Dedifferentiated amniotic fluid mesenchymal stem cell (primary cell): ENCODE measurements at regions not wholly inside any gene's neighbourhood (a gene's known extent, or its start where the extent isn't known, plus 50 kb on each side); places are given as distances from the start of the nearest gene placed in this dataset.

Experiments
- DNase-seq: peaks from one replicate; pipeline ENCODE4 v3.0.0-alpha.2; 2016; ENCODE audit errors: extremely low spot score

DNA sequence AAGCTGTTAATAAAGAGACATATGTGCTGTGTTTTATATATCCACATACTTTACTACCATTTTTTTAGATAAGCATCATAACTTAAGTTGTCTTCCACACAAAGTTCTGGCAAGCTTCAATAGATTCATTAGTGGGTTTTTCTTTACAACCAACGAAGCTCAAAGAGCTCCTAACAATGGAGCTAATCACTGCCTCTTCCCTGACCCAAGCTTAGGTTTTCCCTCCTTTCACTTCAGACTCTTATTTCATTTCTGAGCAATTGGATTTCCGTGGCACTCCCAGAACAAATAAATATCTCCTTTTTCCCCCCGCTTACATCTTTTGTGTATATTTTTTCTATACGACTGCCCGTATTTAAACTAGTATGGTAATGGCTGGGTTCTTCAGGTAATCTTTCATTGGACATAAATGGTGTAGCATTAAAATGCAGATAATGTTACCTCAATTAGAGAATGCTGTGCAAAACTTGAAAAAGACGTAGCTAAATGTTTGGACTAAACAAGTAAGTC is 275.5 kb upstream of the TMEM161B start:
- no peak for DNase-seq

DNA sequence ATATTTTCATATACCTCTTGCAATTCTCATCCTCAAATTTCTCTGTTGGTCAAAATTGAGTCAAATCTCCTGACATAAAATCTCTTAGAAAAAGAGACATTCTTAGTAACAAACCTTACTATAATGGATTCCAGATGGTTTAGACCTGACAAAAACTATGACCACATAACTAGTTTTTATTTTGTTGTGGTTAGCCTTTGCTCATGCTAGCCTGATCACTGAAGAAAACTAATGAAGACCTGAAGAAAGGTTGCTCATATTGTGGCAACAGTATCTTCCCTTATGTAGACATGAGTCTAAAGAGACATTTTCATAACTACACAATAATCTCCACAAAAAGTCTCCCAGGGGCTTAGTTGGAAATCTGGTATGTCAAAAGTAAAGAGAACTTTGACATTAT is 274.1 kb upstream of the TMEM161B start:
- no peak for DNase-seq

DNA sequence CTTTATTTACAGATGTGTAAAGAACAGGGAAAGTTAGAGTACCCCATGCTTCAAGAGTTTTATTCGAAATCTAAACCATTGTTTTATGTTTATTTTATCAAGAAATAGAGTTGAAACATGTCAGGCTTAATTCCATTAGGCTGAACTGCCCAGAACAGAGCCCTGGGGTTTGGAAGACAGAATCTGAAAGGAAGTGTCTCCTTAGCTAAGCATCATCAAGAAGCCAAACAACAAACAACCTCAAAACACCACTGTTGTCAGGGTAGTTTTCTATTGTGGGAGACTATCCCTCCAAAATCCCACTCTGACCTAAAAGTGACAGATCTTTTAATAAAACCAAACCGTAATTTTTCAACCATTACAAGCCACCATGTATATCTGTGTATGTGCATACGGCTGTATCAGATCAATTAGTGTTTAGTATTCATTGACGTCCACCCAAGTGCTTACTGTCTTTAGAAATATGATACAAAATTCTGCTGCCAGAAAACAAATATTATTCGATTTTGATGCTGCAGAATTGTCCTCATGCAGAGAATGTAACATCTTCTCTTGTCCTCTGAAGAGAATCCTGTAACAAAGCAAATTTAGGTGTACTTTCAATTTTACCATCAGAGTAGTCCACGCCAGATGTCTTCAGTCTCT is 271.9 kb upstream of the TMEM161B start:
- no peak for DNase-seq

DNA sequence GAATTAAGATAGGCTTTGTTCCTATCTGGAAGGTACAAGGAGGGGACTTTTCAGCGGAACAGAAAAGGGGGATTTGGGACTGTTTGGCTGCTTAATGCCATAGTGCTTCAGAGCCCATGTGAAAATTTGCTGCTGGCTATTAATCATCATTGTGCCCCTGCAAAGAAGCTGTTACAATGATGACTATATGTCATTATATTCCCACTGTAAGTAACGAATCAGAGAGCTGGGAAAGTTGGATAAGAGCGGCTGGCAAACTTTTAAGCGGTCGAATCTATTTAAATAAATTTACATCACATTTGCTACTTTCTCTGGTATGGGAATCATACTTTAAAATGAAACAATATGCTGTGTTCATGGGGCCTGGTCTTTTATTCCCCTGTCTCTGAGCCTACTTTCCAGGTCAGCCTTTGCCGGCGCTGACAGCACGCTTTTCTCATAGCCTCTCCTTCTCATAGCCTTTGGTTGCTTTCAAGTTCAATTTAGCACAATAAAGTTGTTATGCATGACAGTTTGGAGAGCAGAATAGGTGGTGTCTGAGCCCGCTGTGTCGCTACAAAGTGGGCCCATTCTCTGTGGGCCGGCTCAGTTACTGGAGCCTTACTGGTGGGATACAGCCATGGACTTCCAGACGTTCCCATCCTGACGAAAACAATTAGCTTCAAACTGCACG is 271.2 kb upstream of the TMEM161B start:
- no peak for DNase-seq

DNA sequence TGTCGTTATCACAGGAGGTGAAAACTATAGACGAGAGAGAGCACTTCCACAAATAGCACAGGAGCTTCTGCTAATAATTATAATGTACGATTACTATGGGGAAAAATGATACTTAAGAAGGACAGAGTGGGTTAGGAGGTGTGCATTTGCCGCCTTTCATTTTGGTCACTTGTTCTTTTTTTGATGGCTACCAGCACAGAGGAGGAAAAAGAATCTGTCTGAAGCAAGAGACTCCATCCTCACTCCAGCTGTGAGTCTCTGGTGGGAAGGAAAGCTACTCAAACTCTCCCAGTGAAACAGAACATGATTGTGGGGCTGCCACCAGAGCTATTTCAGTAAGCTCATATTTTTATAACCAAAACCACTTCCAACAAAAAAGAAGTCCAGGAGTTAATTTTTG is 270.4 kb upstream of the TMEM161B start:
- DNase-seq, result no peak

DNA sequence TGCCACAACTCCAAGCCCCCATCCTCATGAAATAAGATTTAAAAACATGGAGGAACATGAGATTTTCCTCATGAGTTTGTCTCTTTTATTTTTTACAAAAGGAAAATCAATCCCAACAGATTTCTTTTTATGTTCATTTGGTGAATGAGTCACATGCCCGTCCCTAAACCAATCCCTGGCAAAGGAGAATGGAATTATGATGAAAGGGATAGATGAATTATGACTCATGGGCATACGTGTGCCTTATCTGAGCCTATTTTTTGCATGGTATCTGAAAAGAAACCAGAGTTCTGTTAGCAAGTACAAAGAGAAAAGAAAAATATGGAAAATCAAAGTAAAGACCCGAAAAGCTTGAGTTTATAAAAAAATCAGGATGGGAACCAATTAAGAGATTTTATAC is 267.5 kb upstream of the TMEM161B start:
- DNase-seq, result no peak

DNA sequence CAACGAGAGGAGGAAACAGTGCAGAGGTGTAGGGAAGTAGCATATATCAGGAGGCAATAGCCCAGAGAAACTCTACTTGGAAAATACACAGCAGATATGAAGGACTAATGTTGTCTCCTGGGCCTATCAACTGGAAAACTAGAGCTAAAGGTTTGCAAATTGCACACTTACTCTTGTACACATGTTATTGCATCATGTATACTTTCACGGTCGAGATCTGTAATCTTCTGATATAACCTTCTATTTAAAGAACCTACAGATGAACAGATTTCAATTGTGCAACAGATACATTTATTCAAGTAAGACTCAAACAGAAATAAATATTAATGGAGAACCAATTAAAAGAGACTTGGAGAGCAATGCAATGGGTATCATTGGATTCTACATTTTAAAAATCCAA is 256.3 kb upstream of the TMEM161B start:
- no peak for DNase-seq

DNA sequence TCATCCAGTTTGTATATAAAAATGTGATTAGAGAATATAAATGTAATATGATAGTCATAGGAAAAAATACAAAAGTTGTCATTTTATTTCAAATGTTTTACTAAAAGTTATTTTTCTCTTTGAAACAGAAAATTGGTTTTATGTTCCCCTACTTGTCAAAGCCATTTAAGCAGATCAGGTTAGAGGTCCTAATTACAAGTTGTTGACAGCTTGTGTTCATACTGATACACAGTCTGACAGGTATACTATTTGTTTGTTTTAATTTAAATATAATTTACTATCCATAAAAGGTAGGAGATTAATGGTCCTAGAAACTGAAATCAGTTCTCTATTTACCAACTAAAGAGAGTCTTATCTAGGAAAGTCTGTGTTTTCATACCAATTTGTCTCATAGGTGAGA is 250.4 kb upstream of the TMEM161B start:
- no peak for DNase-seq

DNA sequence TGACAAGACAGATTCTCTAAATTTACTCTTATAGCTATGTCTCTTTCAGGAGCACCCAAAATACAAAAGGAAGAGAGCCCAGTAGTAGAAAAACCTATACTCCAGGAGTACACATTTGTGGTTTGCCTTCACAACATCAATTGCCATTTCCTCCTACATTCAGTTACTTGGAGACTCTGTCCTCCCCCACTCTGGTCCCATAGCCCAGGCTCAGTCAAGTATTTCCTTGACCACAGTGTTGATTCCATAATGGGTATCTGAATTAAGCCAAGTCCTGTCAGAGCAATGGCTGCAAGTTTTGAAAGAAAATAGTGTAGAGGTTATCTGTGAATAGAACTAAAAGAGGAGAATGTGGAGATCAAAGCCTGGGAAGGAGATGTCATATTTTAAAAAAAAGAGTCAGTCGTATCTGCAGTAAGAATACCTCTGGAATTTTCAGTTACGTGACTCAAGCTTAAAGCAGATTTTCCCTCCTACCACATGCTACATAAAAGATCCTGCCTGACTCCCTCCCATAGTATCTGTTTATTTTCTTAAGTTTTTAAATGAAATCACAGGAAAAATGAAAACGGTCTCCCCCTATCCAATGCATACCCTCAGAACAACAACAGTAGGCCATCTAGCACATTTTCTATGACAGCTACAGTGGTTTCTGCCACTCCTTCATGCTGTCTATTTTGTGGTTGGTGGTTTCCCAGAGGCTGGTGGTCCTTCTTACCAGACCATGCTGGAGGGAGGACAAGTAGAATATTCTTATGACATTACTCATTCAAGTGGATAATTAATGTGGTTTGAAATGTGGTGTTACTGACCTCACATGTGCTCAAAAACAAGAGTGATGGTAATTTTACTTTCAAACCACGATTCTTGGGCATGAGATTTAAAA is 249.7 kb upstream of the TMEM161B start:
- no peak for DNase-seq

DNA sequence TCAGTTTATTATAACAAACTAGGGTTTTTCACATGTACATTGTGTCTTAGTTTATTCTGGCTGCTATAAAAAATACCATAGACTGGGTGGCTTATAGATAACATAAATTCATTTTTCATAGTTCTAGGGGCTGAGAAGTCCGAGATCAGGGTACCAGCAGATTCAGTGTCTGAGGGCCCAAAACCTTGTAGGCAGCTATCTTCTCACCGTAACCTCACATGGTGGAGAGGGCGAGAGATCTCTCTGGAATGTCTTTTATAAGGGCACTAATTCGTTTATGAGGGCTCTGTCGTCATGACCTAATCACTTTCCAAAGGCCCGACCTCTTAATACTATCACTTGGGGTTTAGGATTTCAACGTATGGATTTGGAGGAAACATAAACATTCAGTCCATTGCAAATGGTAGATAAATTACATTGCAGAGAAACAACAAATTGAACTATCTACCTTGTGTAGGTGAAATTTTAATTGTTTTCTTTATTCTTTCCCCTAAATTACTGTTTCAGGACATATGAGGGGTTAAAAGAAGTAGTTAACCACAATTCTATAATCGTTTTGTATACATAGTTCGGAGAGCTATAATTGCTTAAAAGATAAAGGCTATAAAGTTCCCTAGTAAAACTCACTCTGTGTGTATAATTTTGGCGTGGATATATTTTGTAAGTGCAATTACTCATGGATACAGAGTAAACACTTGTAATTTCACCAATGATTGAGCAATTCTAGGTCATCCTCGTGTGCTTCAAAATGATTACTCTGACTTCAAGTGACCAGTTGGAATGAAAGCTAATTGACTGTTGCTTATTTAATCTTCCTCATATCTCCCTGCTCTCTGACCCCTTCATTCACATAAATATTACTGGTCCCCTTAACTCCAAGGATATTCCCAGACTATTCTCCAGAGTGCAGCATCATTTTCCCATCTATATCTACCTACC is 247.5 kb upstream of the TMEM161B start:
- DNase-seq, result no peak

DNA sequence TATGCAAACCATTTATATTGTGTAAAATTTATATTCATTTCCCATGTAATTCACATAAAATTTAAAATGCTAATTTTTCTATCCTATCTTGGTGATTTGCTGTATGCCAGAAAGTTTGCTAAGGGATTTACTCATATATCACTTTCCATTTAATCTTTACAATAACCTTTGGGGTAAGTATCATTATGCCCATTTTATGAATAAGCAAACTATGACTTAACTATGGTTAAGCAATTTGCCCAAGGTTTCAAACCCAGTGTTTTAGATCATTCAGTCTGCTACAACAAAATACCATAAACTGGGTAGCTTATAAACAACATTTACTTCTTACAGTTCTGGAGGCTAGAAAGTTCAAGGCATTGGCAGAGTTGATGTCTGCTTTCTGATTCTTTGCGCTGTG is 246.4 kb upstream of the TMEM161B start:
- DNase-seq, result no peak

DNA sequence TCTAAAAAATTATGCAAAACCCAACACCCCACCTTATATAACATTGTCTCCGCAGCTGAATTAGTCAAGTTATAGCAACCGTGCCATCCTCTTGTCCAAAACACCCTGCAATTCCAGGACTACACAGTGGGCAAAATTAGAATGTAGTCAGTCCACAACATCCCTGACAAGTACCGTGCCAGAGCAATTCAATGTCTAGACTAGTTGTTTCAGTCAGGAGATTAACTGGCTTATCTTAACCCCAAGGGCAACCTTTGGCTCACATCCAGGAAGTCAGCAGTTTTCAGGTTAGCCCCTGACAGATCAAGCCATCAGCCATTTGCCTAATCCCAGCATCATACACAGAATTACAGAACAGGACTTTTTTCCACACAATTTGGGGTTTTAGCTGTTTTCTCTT is 240.8 kb upstream of the TMEM161B start:
- no peak for DNase-seq

DNA sequence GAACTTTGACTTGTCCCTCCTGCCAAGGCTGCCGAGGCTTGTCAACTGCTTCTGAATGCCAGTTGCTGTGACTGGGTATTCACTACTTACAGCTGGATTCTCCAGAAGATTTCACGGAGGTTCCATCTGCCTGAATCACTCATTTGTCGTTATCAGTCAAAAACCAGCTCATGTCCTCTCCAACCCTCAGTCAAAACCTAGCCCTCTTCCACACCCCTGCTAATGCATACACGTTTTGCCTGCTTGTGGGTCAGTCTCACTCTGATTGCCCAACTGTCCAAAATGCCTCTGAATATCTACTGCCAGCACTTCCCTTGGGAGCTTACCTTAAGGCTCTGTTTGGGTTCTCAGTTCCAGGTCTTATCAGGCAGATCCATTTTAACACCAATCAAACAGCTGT is 238.6 kb upstream of the TMEM161B start:
- no peak for DNase-seq

DNA sequence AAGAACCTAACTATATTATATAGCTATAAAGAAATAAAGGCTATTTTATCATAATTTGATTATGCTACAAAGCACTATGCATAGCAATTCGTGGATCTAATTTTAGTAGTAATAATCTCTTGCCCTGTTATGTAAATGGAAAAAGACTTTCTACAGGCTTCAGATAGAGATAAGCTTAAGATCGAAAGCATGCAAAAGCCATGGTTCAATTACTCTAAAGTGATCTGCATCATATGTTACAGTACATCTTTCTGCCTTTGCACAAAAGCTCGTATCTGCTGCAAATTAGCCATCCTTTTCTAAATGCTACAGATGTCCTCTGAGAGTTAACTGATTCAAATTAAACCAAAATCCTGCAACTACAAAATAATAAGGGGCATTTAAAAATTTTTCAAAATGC is 234.8 kb upstream of the TMEM161B start:
- DNase-seq, result no peak

DNA sequence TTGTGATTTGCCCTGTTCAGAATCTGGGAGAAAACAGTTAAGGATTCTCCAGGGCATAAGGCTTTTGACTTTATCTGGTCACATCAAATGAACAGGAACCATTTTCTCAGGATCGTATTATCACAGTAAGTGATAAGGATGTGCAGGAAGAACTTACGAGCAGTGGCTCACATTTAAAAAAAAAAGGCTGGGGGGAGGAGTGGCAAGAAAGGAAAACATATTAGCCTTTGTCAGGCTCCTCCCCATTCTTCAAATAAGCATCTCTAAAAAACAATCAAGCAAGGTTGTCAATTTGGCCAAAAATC is 234.3 kb upstream of the TMEM161B start:
- DNase-seq, result no peak

DNA sequence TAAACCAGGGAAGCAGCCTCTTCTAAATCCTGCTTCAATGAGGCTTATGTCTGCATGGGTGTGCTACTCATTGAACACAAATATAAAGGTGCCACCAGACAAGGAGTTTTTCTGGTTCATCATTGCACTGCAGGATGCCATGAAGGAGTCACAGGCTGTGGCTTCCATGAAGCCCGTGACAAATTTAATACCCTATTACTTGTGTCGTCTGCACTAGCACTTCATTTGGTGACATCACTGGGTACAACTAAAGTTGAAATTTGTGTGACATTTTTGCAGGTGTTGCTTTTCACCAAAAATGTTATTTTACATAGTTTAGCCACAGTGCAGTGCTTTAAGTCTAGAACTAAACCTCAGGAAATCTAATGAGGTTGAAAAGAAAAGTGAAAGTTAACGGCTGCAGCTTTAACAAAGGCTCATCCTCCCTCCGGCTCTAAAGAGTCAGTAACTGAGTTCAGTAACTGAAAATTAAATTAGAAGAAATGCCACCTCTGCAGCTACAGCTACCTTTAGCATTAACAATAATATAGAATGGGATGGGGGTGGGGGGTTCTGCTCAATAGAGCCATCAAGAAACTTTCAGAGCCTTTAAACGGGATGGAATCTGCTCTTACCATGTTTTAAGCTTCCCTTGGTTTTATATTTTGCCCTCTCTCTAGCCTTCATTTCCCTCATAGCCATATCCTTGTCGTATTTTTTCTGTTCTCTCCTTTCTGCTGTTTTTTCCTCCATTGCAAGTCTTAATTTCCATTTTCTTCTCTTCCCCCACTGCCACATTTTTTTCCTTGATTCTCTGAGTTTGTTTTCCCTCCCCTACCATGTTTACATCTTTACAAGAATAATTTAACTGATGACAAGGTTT is 233.8 kb upstream of the TMEM161B start:
- no peak for DNase-seq

DNA sequence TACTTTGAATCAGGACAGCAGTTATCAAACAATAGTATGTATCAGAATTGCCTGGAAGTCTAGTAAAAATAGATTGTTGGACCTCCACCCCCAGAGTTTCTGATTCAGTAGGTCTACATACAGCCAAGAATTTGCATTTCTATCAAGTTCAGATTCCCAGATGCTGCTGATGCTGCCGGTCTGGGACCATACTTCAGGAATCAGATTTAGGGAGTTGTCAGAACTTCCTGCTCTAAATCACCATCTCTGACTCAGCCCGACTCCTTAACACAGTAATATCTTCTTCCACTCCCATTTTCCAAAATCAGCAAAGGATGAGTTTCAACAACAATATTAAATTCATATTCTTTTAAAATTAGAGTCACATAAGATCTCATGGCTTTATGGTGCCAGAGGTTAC is 227.2 kb upstream of the TMEM161B start:
- no peak for DNase-seq

DNA sequence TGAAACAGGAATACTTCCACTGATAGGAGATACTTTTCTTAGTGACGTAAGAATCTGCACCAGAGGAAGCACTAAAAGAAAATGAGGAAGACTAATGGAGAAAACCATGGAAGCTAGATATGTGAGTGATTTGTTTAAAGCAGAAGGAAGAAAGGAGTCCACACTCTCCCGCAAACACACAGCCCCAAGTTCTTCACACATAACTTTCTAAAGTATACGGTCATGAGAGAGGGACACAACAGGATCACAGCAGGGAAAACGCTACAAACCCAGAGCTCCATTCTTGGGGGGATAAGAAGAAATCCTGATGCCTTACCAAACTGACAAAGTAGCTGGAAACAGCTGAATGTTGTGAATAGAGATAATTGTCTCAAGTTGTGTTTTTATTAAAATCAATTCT is 222.2 kb upstream of the TMEM161B start:
- no peak for DNase-seq

DNA sequence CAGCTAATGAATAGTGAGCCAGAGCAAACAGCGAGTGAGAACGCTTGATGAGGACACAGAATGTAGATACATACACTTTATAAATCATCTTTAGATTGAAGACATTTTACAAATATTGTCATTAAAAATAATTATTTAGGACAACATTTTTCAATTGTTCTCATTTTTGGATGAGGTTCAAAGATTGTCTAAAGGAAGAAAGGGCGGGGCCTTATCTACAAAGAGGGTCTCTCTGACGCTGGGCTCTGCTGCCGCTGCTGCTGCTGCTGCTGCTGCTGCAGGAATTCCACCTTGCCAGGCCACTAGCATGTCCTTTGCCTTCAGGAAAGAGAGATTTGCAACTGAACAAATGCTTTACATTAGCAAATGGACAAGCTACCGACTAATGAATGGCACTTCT is 220.7 kb upstream of the TMEM161B start:
- DNase-seq, result no peak

DNA sequence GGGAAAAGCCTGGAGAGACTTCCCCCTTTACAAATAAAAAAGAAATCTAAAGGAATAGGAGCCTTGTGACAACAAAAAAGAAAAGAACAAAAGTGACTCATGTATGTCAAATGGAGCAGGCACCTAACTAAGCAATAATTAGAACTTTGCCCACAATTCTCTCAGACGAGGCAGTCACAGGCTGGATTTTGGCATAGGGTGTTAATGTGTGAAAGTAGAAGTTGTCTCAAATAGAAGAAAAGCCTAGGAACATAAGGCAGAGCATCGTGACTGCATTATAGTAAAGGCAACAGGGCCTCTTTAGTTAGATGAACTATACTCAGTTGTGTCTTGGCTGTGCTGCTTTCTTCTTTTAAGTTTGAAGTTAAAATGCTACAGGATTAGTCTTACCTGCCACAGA is 219.9 kb upstream of the TMEM161B start:
- DNase-seq, result no peak

DNA sequence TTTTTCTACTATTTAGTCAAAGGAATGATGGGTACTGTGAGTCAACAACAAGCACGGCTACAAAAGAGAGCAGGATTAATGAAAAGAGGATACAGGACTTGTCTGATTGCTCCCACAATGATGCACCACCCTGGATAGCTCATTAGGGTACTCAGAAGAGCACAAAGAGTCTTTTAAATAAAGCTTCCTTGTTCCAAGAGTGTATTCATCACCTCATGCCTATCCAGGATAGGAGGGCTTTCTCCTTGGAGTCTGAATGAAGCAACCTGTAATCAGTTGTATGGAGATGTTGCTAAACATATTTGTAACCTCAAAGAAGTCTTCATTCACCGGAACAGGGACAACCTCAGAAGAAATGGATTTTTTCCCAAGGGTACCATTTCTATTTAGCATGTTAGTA is 219.5 kb upstream of the TMEM161B start:
- no peak for DNase-seq
